GM23248 (cell line): ENCODE measurements at regions not wholly inside any gene's neighbourhood (a gene's known extent, or its start where the extent isn't known, plus 50 kb on each side); places are given as distances from the start of the nearest gene placed in this dataset.

Source experiments
- EZH2 ChIP-seq: fragments of 200-600 bp; sonication (generic); IDR thresholded peaks from 2 replicates; pipeline ENCODE4 v1.6.1; 2018; ENCODE audit warnings: antibody characterized with exemption, mild to moderate bottlenecking; ENCODE audit not compliant: insufficient read depth, poor library complexity, severe bottlenecking
- EZH2phosphoT487 ChIP-seq: fragments of 200-600 bp; sonication (generic); IDR thresholded peaks from 2 replicates; pipeline ENCODE4 v1.6.1; 2018; ENCODE audit warnings: antibody characterized with exemption, moderate library complexity, mild to moderate bottlenecking, low read depth; ENCODE audit not compliant: insufficient read depth

DNA sequence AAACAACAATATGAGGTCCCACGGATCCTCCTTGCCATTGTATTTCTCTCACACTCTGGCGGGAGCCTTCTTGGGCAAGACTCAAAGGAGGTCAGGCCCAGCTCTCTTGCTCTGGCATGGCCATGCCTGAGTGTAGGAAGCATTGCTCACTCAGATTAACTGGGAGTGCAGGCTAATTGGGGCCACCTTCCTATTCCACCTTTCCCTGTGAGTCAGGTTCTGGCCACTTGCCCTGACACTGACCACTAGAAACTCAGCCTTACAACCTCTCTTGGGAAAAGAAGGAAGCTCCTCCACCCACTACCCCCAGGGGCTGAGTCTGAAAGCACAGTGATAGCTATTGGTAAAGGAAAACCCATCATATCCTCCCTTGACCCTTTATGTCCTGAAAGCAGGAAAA lies 121.8 kb upstream of the NTM start:
- TF ChIP-seq EZH2 (no peak), EZH2phosphoT487 (no peak)
